ENCODE measurements at regions not wholly inside any gene's neighbourhood (a gene's known extent, or its start where the extent isn't known, plus 50 kb on each side); places are given as distances from the start of the nearest gene placed in this dataset.

GRCh38 chr6:113427617-113428016, 429.5 kb upstream of the MARCKS start:
- H3K4me3 ChIP-seq (ENCODE audit: low read depth, low read length), result no peak overlapping the region
- H3K9me3 ChIP-seq (ENCODE audit: control insufficient read depth, low read length), result no peaks in the 10 kb centered on the region
- H3K4me1 ChIP-seq, result no peaks in the 10 kb centered on the region
- no peaks in the 10 kb centered on the region for H3K27me3 ChIP-seq (ENCODE audit: control insufficient read depth, insufficient read depth, low read length)
- H3K79me2 ChIP-seq, result no peaks in the 10 kb centered on the region
- no peak overlapping the region for H3K27ac ChIP-seq
- H3K9ac ChIP-seq, result no peak overlapping the region
- no peak overlapping the region for H2AFZ ChIP-seq
- H3K4me2 ChIP-seq (ENCODE audit: low read length), result no peak overlapping the region
- TF ChIP-seq CTCF (IDR thresholded peaks at IDR 0.05), result no peak
- no peaks in the 10 kb centered on the region for H3K36me3 ChIP-seq (ENCODE audit: control insufficient read depth, insufficient read depth, low read length)

GRCh38 chr6:113428702-113429101, 428.4 kb upstream of the MARCKS start:
- no peaks in the 10 kb centered on the region for H3K27me3 ChIP-seq (ENCODE audit: control insufficient read depth, insufficient read depth, low read length)
- no peaks in the 10 kb centered on the region for H3K36me3 ChIP-seq (ENCODE audit: control insufficient read depth, insufficient read depth, low read length)
- no peak for TF ChIP-seq CTCF (IDR thresholded peaks at IDR 0.05)
- no peak overlapping the region for H3K9ac ChIP-seq
- H3K79me2 ChIP-seq, result no peaks in the 10 kb centered on the region
- H3K9me3 ChIP-seq (ENCODE audit: control insufficient read depth, low read length), result no peaks in the 10 kb centered on the region
- H3K27ac ChIP-seq, result no peak overlapping the region
- no peak overlapping the region for H2AFZ ChIP-seq
- no peak overlapping the region for H3K4me3 ChIP-seq (ENCODE audit: low read depth, low read length)
- H3K4me1 ChIP-seq, result no peaks in the 10 kb centered on the region
- no peak overlapping the region for H3K4me2 ChIP-seq (ENCODE audit: low read length)

- H3K4me3 ChIP-seq (ENCODE audit: low read depth, low read length), result no peak overlapping the region
- H2AFZ ChIP-seq, result peak overlapping the region; percentile 43
- H3K27ac ChIP-seq, result no peak overlapping the region
- H3K36me3 ChIP-seq (ENCODE audit: control insufficient read depth, insufficient read depth, low read length), result no peaks in the 10 kb centered on the region
- no peaks in the 10 kb centered on the region for H3K4me1 ChIP-seq
- no peak overlapping the region for H3K9ac ChIP-seq
- no peak for TF ChIP-seq CTCF (IDR thresholded peaks at IDR 0.05)
- no peak overlapping the region for H3K4me2 ChIP-seq (ENCODE audit: low read length)
- no peaks in the 10 kb centered on the region for H3K79me2 ChIP-seq
- H3K27me3 ChIP-seq (ENCODE audit: control insufficient read depth, insufficient read depth, low read length), result no peaks in the 10 kb centered on the region
- no peaks in the 10 kb centered on the region for H3K9me3 ChIP-seq (ENCODE audit: control insufficient read depth, low read length)
Measured at GRCh38 chr6:113432521-113433334, 424.4 kb upstream of the MARCKS start.

- Histone ChIP-seq H3K27me3 (ENCODE audit: control insufficient read depth, insufficient read depth, low read length) (no peaks in the 10 kb centered on the region), H3K9me3 (ENCODE audit: control insufficient read depth, low read length) (no peaks in the 10 kb centered on the region), H3K36me3 (ENCODE audit: control insufficient read depth, insufficient read depth, low read length) (no peaks in the 10 kb centered on the region), H3K9ac (no peak overlapping the region), H3K4me3 (ENCODE audit: low read depth, low read length) (no peak overlapping the region), H3K79me2 (no peaks in the 10 kb centered on the region), H3K4me1 (no peaks in the 10 kb centered on the region), H2AFZ (peak overlapping the region; percentile 43), H3K27ac (no peak overlapping the region), H3K4me2 (ENCODE audit: low read length) (no peak overlapping the region)
- TF ChIP-seq CTCF (IDR thresholded peaks at IDR 0.05), result no peak
Measured at GRCh38 chr6:113433335-113433991, 423.7 kb upstream of the MARCKS start.
